GM23338 (cell line): ENCODE measurements at regions not wholly inside any gene's neighbourhood (a gene's known extent, or its start where the extent isn't known, plus 50 kb on each side); places are given as distances from the start of the nearest gene placed in this dataset.
A peak's percentile ranks its signal among the peaks of the same experiment; 100 is the strongest.

Source experiments
- ATAC-seq: fragments of 200-7000 bp; cut with Tn5 transposase; 3 replicates; pipeline ENCODE4 v1.9.1; 2020
- DNase-seq: peaks from one replicate; pipeline ENCODE4 v3.0.0-alpha.2; 2015; ENCODE audit warnings: low spot score
- H2AFZ ChIP-seq: fragments of 200-600 bp; sonication (generic); 2 replicates; pipeline ENCODE4 v1.8.0; 2016; ENCODE audit warnings: antibody characterized with exemption, mild to moderate bottlenecking, moderate library complexity
- H3F3A ChIP-seq: fragments of 200-600 bp; sonication (generic); replicated peaks from 2 replicates; pipeline ENCODE4 v1.8.0; 2017; ENCODE audit warnings: antibody characterized with exemption, mixed run types, low read depth
- H3K27ac ChIP-seq: fragments of 200-600 bp; sonication (generic); 2 replicates; pipeline ENCODE4 v1.6.1; 2016; ENCODE audit warnings: low read depth
- H3K27me3 ChIP-seq: fragments of 200-600 bp; sonication (generic); 2 replicates; pipeline ENCODE4 v1.8.0; 2016; ENCODE audit warnings: mild to moderate bottlenecking, mixed run types, moderate library complexity; ENCODE audit not compliant: insufficient read depth
- H3K36me3 ChIP-seq: fragments of 200-600 bp; sonication (generic); 2 replicates; pipeline ENCODE4 v1.8.0; 2016; ENCODE audit warnings: mild to moderate bottlenecking; ENCODE audit not compliant: insufficient read depth
- H3K4me1 ChIP-seq: fragments of 200-600 bp; sonication (generic); 2 replicates; pipeline ENCODE4 v1.8.0; 2016; ENCODE audit warnings: mild to moderate bottlenecking, moderate library complexity; ENCODE audit not compliant: insufficient read depth
- H3K4me2 ChIP-seq: fragments of 200-600 bp; sonication (generic); 2 replicates; pipeline ENCODE4 v1.7.1; 2017; ENCODE audit warnings: mixed run types
- H3K4me3 ChIP-seq: fragments of 200-600 bp; sonication (generic); 2 replicates; pipeline ENCODE4 v1.6.1; 2016; ENCODE audit warnings: mixed run types
- H3K79me2 ChIP-seq: fragments of 200-600 bp; sonication (generic); replicated peaks from 2 replicates; pipeline ENCODE4 v1.8.0; 2017; ENCODE audit warnings: mild to moderate bottlenecking; ENCODE audit not compliant: insufficient read depth
- H3K9me2 ChIP-seq: fragments of 200-600 bp; sonication (generic); 2 replicates; pipeline ENCODE4 v1.8.0; 2017; ENCODE audit not compliant: insufficient read depth
- H4K20me1 ChIP-seq: fragments of 200-600 bp; sonication (generic); replicated peaks from 2 replicates; pipeline ENCODE4 v1.8.0; 2017; ENCODE audit warnings: mild to moderate bottlenecking; ENCODE audit not compliant: insufficient read depth
- H3K27ac Mint-ChIP-seq: 2 replicates; pipeline ENCODE4 v1.8.0; 2020; ENCODE audit warnings: inconsistent platforms, mild to moderate bottlenecking, moderate library complexity, mixed read lengths
- H3K27me3 Mint-ChIP-seq: 3 replicates; pipeline ENCODE4 v1.8.0; 2022; ENCODE audit warnings: low read depth, mild to moderate bottlenecking, moderate library complexity, mixed read lengths, inconsistent platforms; ENCODE audit not compliant: insufficient read depth, poor library complexity
- H3K36me3 Mint-ChIP-seq: 3 replicates; pipeline ENCODE4 v1.8.0; 2021; ENCODE audit warnings: low read depth, mild to moderate bottlenecking, inconsistent platforms, moderate library complexity, mixed read lengths
- H3K4me1 Mint-ChIP-seq: 3 replicates; pipeline ENCODE4 v1.8.0; 2020; ENCODE audit warnings: mild to moderate bottlenecking, inconsistent platforms, mixed read lengths
- H3K4me3 Mint-ChIP-seq: 3 replicates; pipeline ENCODE4 v1.8.0; 2021; ENCODE audit warnings: moderate library complexity, mild to moderate bottlenecking, inconsistent platforms, mixed read lengths
- H3K9me3 Mint-ChIP-seq: 3 replicates; pipeline ENCODE4 v1.8.0; 2020; ENCODE audit warnings: moderate library complexity, mild to moderate bottlenecking, inconsistent platforms, mixed read lengths
- CREB1 ChIP-seq: fragments of 250-450 bp; sonication (Bioruptor Pico); IDR thresholded peaks from 2 replicates; pipeline ENCODE4 v1.5.0; 2020; ENCODE audit warnings: low read depth, mild to moderate bottlenecking, moderate library complexity
- EZH2 ChIP-seq: fragments of 200-600 bp; sonication (generic); IDR thresholded peaks from one replicate; pipeline ENCODE4 v1.8.0; 2017; ENCODE audit warnings: antibody characterized with exemption, mild to moderate bottlenecking, low read depth; ENCODE audit not compliant: unreplicated experiment
- EZH2phosphoT487 ChIP-seq: fragments of 200-600 bp; sonication (generic); IDR thresholded peaks from one replicate; pipeline ENCODE4 v1.8.1; 2018; ENCODE audit warnings: antibody characterized with exemption; ENCODE audit not compliant: unreplicated experiment
- JUNB ChIP-seq: IDR thresholded peaks from one replicate; pipeline ENCODE4 v1.6.1; 2016; ENCODE audit warnings: antibody characterized with exemption; ENCODE audit not compliant: unreplicated experiment
- NANOG ChIP-seq: IDR thresholded peaks from 2 replicates; pipeline ENCODE4 v1.6.1; 2016; ENCODE audit warnings: antibody characterized with exemption, borderline replicate concordance
- ZNF114 ChIP-seq: fragments of 250-450 bp; sonication (Bioruptor Pico); IDR thresholded peaks from 2 replicates; pipeline ENCODE4 v1.5.0; 2020; ENCODE audit warnings: mild to moderate bottlenecking, moderate library complexity
- TF ChIP-seq, protein P1 (sequence below), 2 experiments: fragments of 200-600 bp in 1 of 2; sonication (generic) in 1 of 2; conservative IDR thresholded peaks; 2 replicates each; pipeline versions ENCODE4 v1.5.1 to v1.6.1; 2016 to 2017; ENCODE audit warnings: antibody characterized with exemption in 2 of 2, low read depth in 2 of 2, mild to moderate bottlenecking in 2 of 2, moderate library complexity in 1 of 2
- TF ChIP-seq, protein P2 (sequence below): IDR thresholded peaks from 2 replicates; pipeline ENCODE4 v1.6.1; 2016; ENCODE audit warnings: antibody characterized with exemption
- TF ChIP-seq, protein P3 (sequence below): IDR thresholded peaks from one replicate; pipeline ENCODE4 v1.6.1; 2018; ENCODE audit warnings: antibody characterized with exemption; ENCODE audit not compliant: unreplicated experiment
- TF ChIP-seq, protein P4 (sequence below): fragments of 250-450 bp; sonication (Bioruptor Pico); IDR thresholded peaks from 2 replicates; pipeline ENCODE4 v1.5.0; 2020; ENCODE audit warnings: mild to moderate bottlenecking, moderate library complexity

DNA sequence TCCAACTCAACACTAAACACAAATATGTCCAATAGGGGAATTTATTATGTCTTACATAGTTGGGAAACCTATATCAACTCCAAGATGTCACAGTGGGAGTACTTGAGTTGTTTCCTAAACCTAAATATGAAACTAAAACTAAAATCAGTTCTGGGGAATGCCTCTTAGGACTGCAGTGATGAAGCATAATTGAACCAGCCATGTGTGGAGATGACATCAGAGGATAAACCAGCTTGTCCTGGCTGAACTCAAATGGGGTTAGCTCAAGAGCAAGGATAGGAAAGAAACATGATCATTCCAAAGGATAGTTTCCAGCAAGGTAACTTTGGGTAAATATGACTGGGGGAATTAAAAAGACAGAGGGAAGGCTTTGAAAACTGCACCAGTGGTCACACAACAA lies 88.9 kb upstream of the PLPPR1 start (continued):
- no peak for TF ChIP-seq EZH2phosphoT487
- TF ChIP-seq, protein P1, sequence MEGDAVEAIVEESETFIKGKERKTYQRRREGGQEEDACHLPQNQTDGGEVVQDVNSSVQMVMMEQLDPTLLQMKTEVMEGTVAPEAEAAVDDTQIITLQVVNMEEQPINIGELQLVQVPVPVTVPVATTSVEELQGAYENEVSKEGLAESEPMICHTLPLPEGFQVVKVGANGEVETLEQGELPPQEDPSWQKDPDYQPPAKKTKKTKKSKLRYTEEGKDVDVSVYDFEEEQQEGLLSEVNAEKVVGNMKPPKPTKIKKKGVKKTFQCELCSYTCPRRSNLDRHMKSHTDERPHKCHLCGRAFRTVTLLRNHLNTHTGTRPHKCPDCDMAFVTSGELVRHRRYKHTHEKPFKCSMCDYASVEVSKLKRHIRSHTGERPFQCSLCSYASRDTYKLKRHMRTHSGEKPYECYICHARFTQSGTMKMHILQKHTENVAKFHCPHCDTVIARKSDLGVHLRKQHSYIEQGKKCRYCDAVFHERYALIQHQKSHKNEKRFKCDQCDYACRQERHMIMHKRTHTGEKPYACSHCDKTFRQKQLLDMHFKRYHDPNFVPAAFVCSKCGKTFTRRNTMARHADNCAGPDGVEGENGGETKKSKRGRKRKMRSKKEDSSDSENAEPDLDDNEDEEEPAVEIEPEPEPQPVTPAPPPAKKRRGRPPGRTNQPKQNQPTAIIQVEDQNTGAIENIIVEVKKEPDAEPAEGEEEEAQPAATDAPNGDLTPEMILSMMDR (conservative IDR thresholded peaks at IDR 0.05; ENCODE audit: low read depth in 2 of 2) = no peak

DNA sequence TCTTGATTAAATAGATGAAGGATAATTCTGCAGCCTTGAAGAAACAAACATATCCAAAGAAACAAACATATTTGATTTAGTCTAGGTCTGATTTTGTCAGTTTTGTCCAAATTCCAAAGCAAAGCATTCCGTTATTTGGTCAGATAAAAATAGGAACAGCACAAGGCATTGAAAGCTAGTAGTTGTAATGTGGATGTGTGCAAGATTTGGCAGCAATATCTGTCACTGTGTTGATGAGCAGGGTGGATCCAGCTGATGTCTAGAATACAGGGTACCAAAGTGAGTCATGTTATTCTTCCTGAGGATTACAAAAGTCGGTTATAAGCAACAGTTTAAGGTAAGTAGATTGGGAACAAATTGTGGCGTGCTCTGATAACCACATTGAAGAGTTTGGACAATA lies 69.3 kb upstream of the PLPPR1 start:
- Histone ChIP-seq H3K4me2 (no peak overlapping the region), H3K36me3 (no peaks in the 10 kb centered on the region), H3K9me2 (no peaks in the 10 kb centered on the region), H3F3A (no peaks in the 10 kb centered on the region), H3K79me2 (no peaks in the 10 kb centered on the region), H4K20me1 (no peaks in the 10 kb centered on the region), H3K27me3 (no peaks in the 10 kb centered on the region), H2AFZ (peak overlapping the region; percentile 38; the same call in 1 of the 2 replicates), H3K4me3 (no peak overlapping the region), H3K27ac (no peak overlapping the region), H3K4me1 (peaks cover 3% of the 10 kb centered on the region; the same call in 1 of the 2 replicates)
- Mint-ChIP-seq H3K27me3 (no peaks in the 10 kb centered on the region), H3K27ac (no peak overlapping the region), H3K4me3 (no peak overlapping the region), H3K36me3 (peaks cover 3% of the 10 kb centered on the region; the same call in 1 of the 3 replicates), H3K9me3 (peaks cover 9% of the 10 kb centered on the region), H3K4me1 (no peaks in the 10 kb centered on the region; the same call in 2 of the 3 replicates)
- no peak for TF ChIP-seq CREB1 (CRISPR knock-in tag)
- TF ChIP-seq, protein P2, sequence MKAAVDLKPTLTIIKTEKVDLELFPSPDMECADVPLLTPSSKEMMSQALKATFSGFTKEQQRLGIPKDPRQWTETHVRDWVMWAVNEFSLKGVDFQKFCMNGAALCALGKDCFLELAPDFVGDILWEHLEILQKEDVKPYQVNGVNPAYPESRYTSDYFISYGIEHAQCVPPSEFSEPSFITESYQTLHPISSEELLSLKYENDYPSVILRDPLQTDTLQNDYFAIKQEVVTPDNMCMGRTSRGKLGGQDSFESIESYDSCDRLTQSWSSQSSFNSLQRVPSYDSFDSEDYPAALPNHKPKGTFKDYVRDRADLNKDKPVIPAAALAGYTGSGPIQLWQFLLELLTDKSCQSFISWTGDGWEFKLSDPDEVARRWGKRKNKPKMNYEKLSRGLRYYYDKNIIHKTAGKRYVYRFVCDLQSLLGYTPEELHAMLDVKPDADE = no peak
- no peak for TF ChIP-seq EZH2phosphoT487
- no peak for TF ChIP-seq ZNF114 (CRISPR knock-in tag)
- TF ChIP-seq, protein P3, sequence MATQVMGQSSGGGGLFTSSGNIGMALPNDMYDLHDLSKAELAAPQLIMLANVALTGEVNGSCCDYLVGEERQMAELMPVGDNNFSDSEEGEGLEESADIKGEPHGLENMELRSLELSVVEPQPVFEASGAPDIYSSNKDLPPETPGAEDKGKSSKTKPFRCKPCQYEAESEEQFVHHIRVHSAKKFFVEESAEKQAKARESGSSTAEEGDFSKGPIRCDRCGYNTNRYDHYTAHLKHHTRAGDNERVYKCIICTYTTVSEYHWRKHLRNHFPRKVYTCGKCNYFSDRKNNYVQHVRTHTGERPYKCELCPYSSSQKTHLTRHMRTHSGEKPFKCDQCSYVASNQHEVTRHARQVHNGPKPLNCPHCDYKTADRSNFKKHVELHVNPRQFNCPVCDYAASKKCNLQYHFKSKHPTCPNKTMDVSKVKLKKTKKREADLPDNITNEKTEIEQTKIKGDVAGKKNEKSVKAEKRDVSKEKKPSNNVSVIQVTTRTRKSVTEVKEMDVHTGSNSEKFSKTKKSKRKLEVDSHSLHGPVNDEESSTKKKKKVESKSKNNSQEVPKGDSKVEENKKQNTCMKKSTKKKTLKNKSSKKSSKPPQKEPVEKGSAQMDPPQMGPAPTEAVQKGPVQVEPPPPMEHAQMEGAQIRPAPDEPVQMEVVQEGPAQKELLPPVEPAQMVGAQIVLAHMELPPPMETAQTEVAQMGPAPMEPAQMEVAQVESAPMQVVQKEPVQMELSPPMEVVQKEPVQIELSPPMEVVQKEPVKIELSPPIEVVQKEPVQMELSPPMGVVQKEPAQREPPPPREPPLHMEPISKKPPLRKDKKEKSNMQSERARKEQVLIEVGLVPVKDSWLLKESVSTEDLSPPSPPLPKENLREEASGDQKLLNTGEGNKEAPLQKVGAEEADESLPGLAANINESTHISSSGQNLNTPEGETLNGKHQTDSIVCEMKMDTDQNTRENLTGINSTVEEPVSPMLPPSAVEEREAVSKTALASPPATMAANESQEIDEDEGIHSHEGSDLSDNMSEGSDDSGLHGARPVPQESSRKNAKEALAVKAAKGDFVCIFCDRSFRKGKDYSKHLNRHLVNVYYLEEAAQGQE = no peak
- no peak for TF ChIP-seq NANOG
- TF ChIP-seq JUNB = no peak
- TF ChIP-seq, protein P4, sequence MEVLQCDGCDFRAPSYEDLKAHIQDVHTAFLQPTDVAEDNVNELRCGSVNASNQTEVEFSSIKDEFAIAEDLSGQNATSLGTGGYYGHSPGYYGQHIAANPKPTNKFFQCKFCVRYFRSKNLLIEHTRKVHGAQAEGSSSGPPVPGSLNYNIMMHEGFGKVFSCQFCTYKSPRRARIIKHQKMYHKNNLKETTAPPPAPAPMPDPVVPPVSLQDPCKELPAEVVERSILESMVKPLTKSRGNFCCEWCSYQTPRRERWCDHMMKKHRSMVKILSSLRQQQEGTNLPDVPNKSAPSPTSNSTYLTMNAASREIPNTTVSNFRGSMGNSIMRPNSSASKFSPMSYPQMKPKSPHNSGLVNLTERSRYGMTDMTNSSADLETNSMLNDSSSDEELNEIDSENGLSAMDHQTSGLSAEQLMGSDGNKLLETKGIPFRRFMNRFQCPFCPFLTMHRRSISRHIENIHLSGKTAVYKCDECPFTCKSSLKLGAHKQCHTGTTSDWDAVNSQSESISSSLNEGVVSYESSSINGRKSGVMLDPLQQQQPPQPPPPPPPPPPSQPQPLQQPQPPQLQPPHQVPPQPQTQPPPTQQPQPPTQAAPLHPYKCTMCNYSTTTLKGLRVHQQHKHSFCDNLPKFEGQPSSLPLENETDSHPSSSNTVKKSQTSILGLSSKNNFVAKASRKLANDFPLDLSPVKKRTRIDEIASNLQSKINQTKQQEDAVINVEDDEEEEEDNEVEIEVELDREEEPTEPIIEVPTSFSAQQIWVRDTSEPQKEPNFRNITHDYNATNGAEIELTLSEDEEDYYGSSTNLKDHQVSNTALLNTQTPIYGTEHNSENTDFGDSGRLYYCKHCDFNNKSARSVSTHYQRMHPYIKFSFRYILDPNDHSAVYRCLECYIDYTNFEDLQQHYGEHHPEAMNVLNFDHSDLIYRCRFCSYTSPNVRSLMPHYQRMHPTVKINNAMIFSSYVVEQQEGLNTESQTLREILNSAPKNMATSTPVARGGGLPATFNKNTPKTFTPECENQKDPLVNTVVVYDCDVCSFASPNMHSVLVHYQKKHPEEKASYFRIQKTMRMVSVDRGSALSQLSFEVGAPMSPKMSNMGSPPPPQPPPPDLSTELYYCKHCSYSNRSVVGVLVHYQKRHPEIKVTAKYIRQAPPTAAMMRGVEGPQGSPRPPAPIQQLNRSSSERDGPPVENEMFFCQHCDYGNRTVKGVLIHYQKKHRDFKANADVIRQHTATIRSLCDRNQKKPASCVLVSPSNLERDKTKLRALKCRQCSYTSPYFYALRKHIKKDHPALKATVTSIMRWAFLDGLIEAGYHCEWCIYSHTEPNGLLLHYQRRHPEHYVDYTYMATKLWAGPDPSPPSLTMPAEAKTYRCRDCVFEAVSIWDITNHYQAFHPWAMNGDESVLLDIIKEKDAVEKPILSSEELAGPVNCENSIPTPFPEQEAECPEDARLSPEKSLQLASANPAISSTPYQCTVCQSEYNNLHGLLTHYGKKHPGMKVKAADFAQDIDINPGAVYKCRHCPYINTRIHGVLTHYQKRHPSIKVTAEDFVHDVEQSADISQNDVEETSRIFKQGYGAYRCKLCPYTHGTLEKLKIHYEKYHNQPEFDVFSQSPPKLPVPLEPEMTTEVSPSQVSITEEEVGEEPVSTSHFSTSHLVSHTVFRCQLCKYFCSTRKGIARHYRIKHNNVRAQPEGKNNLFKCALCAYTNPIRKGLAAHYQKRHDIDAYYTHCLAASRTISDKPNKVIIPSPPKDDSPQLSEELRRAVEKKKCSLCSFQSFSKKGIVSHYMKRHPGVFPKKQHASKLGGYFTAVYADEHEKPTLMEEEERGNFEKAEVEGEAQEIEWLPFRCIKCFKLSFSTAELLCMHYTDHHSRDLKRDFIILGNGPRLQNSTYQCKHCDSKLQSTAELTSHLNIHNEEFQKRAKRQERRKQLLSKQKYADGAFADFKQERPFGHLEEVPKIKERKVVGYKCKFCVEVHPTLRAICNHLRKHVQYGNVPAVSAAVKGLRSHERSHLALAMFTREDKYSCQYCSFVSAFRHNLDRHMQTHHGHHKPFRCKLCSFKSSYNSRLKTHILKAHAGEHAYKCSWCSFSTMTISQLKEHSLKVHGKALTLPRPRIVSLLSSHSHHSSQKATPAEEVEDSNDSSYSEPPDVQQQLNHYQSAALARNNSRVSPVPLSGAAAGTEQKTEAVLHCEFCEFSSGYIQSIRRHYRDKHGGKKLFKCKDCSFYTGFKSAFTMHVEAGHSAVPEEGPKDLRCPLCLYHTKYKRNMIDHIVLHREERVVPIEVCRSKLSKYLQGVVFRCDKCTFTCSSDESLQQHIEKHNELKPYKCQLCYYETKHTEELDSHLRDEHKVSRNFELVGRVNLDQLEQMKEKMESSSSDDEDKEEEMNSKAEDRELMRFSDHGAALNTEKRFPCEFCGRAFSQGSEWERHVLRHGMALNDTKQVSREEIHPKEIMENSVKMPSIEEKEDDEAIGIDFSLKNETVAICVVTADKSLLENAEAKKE (CRISPR knock-in tag) = no peak
- no peak for TF ChIP-seq EZH2
- DNase-seq (no peak), ATAC-seq (no peak)
